Endodermal cell (in vitro differentiated cells): ENCODE measurements at regions not wholly inside any gene's neighbourhood (a gene's known extent, or its start where the extent isn't known, plus 50 kb on each side); places are given as distances from the start of the nearest gene placed in this dataset.
A peak's percentile ranks its signal among the peaks of the same experiment; 100 is the strongest.

ENCODE experiments used
- DNase-seq: peaks from one replicate; pipeline ENCODE4 v3.0.0-alpha.2; 2017
- H3K27ac ChIP-seq: 2 replicates; pipeline ENCODE4 v1.5.1; 2013; ENCODE audit warnings: mild to moderate bottlenecking, low read depth, low read length, moderate library complexity
- H3K27me3 ChIP-seq: 2 replicates; pipeline ENCODE4 v1.6.1; 2013; ENCODE audit warnings: mild to moderate bottlenecking, low read length, moderate library complexity; ENCODE audit not compliant: insufficient read depth, control insufficient read depth, poor library complexity, severe bottlenecking
- H3K36me3 ChIP-seq: 2 replicates; pipeline ENCODE4 v1.7.0; 2013; ENCODE audit warnings: mild to moderate bottlenecking, low read length, moderate library complexity; ENCODE audit not compliant: control insufficient read depth, insufficient read depth
- H3K4me1 ChIP-seq: one replicate; pipeline ENCODE4 v1.7.0; 2013; ENCODE audit warnings: low read length; ENCODE audit not compliant: control insufficient read depth, insufficient read depth
- H3K4me3 ChIP-seq: 2 replicates; pipeline ENCODE4 v1.5.1; 2013; ENCODE audit warnings: mild to moderate bottlenecking, low read length, moderate library complexity
- H3K9ac ChIP-seq: 2 replicates; pipeline ENCODE4 v1.6.1; 2013; ENCODE audit warnings: mild to moderate bottlenecking, low read length, moderate library complexity; ENCODE audit not compliant: poor library complexity, severe bottlenecking; ENCODE audit errors: extremely low read depth
- H3K9me3 ChIP-seq: 2 replicates; pipeline ENCODE4 v1.6.1; 2013; ENCODE audit warnings: mild to moderate bottlenecking, low read length, moderate library complexity; ENCODE audit not compliant: control insufficient read depth
- H3K27ac Mint-ChIP-seq: 2 replicates; pipeline ENCODE4 v1.8.0; 2020; ENCODE audit warnings: mixed read lengths
- H3K27me3 Mint-ChIP-seq: 2 replicates; pipeline ENCODE4 v1.8.0; 2021; ENCODE audit warnings: mild to moderate bottlenecking, mixed read lengths; ENCODE audit not compliant: insufficient read depth
- H3K36me3 Mint-ChIP-seq: 2 replicates; pipeline ENCODE4 v1.8.0; 2020; ENCODE audit warnings: low read depth, mixed read lengths
- H3K4me1 Mint-ChIP-seq: 2 replicates; pipeline ENCODE4 v1.8.0; 2020; ENCODE audit warnings: mixed read lengths
- H3K4me3 Mint-ChIP-seq: 2 replicates; pipeline ENCODE4 v1.8.0; 2020; ENCODE audit warnings: mild to moderate bottlenecking, moderate library complexity, mixed read lengths
- H3K9me3 Mint-ChIP-seq: 2 replicates; pipeline ENCODE4 v1.8.0; 2020; ENCODE audit warnings: mild to moderate bottlenecking, mixed read lengths
- CTCF ChIP-seq: fragments of 200-600 bp; sonication (generic); conservative IDR thresholded peaks from 2 replicates; pipeline ENCODE4 v1.5.0; 2021; ENCODE audit warnings: antibody characterized with exemption, mild to moderate bottlenecking
- WGBS, 2 experiments: methylation state at CpG; one replicate each; pipeline versions ENCODE4 v1.1.5 to v1.1.7; 2013; ENCODE audit warnings: missing lambda C conversion rate in 2 of 2, mixed read lengths in 1 of 2; ENCODE audit not compliant: insufficient coverage in 1 of 2, insufficient read length in 1 of 2; 5-methylcytosine and 5-hydroxymethylcytosine counted together

GRCh38 chr6:62819640-62820039, 391.6 kb upstream of the FKBP1C start:
- Histone ChIP-seq H3K27ac (no peak overlapping the region), H3K9me3 (peaks cover 45% of the 10 kb centered on the region), H3K4me3 (peak overlapping the region; percentile 37), H3K27me3 (no peaks in the 10 kb centered on the region), H3K9ac (no peak overlapping the region), H3K36me3 (peaks cover 51% of the 10 kb centered on the region), H3K4me1 (peaks cover 3% of the 10 kb centered on the region)
- Mint-ChIP-seq H3K27me3 (no peaks in the 10 kb centered on the region), H3K27ac (no peak overlapping the region), H3K4me1 (peaks cover 17% of the 10 kb centered on the region), H3K4me3 (no peak overlapping the region), H3K36me3 (peaks cover 72% of the 10 kb centered on the region), H3K9me3 (peaks cover 42% of the 10 kb centered on the region)
- no peak for TF ChIP-seq CTCF
- DNase-seq, result no peak
- 94 to 97% methylated on average over 2 of the region's 2 CpGs for WGBS, 2 experiments

- TF ChIP-seq CTCF, result no peak
- Mint-ChIP-seq H3K9me3 (no peaks in the 10 kb centered on the region), H3K4me3 (no peak overlapping the region), H3K27me3 (no peaks in the 10 kb centered on the region), H3K27ac (no peak overlapping the region), H3K36me3 (peaks cover 52% of the 10 kb centered on the region), H3K4me1 (peaks cover 54% of the 10 kb centered on the region)
- peak; percentile 45 for DNase-seq
- Histone ChIP-seq H3K27ac (no peak overlapping the region), H3K4me1 (peaks cover 20% of the 10 kb centered on the region), H3K9me3 (no peaks in the 10 kb centered on the region), H3K4me3 (no peak overlapping the region), H3K9ac (no peak overlapping the region), H3K36me3 (peaks cover 20% of the 10 kb centered on the region), H3K27me3 (no peaks in the 10 kb centered on the region)
- 86% methylated on average over 1 of the region's 1 CpG; no CpG with 5 or more reads in 1 of the 2 experiments for WGBS, 2 experiments
Measured at GRCh38 chr6:62808565-62809293, 402.5 kb upstream of the FKBP1C start.

GRCh38 chr6:62805431-62805830, 405.8 kb upstream of the FKBP1C start:
- no peak for DNase-seq
- WGBS, 2 experiments, result 83 to 95% methylated on average over 3 to 4 of the region's 4 CpGs
- Histone ChIP-seq H3K9ac (no peak overlapping the region), H3K4me1 (peaks cover 30% of the 10 kb centered on the region), H3K27me3 (no peaks in the 10 kb centered on the region), H3K4me3 (peak overlapping the region; percentile 37), H3K36me3 (peaks cover 23% of the 10 kb centered on the region), H3K9me3 (no peaks in the 10 kb centered on the region), H3K27ac (no peak overlapping the region)
- no peak for TF ChIP-seq CTCF
- Mint-ChIP-seq H3K9me3 (no peaks in the 10 kb centered on the region), H3K27me3 (no peaks in the 10 kb centered on the region), H3K36me3 (peaks cover 39% of the 10 kb centered on the region), H3K4me1 (peaks cover 79% of the 10 kb centered on the region), H3K4me3 (no peak overlapping the region), H3K27ac (no peak overlapping the region)
